Caco-2 (cell line): ENCODE measurements at regions not wholly inside any gene's neighbourhood (a gene's known extent, or its start where the extent isn't known, plus 50 kb on each side); places are given as distances from the start of the nearest gene placed in this dataset.

ENCODE experiments used
- BruUV-seq: library from RNA; stranded (reverse); fragments of 400-500 nt; replicated peaks from 2 replicates; lab custom pipeline; 2021; lab: Mats Ljungman, UMichigan
- CTCF ChIA-PET: fragments of 300-600 bp; sonication (Branson Sonifier 250); formaldehyde crosslinking; loops from one replicate; lab custom pipeline; 2022; ENCODE audit warnings: antibody characterized with exemption; lab: Charles Lee
- POLR2A ChIA-PET: fragments of 300-600 bp; sonication (Branson Sonifier 250); formaldehyde crosslinking; loops from one replicate; lab custom pipeline; 2022; ENCODE audit warnings: antibody characterized with exemption; lab: Charles Lee
- DNase-seq, 2 experiments: peaks; one replicate each; pipeline versions ENCODE4 v3.0.0 to v3.0.0-alpha.2; 2020 to 2022
- H3K27me3 ChIP-seq: replicated peaks from 2 replicates; pipeline ENCODE4 v1.6.0; 2011; ENCODE audit warnings: low read length; ENCODE audit not compliant: control insufficient read depth, insufficient read depth
- H3K36me3 ChIP-seq: 2 replicates; pipeline ENCODE4 v1.5.1; 2011; ENCODE audit warnings: low read length; ENCODE audit not compliant: control insufficient read depth, insufficient read depth
- H3K4me1 ChIP-seq: fragments of 250-450 bp; sonication (Bioruptor Pico); 2 replicates; pipeline ENCODE4 v1.5.1; 2020; ENCODE audit warnings: mild to moderate bottlenecking
- H3K4me3 ChIP-seq: 2 replicates; pipeline ENCODE4 v1.5.1; 2011; ENCODE audit warnings: low read depth, mild to moderate bottlenecking, control low read depth, low read length
- H3K9me3 ChIP-seq: fragments of 250-450 bp; sonication (Bioruptor Pico); 2 replicates; pipeline ENCODE4 v1.5.1; 2020; ENCODE audit warnings: mild to moderate bottlenecking, moderate library complexity
- H3K27ac Mint-ChIP-seq: one replicate; pipeline ENCODE4 v1.8.0; 2022; ENCODE audit warnings: mixed read lengths; ENCODE audit not compliant: unreplicated experiment
- H3K27me3 Mint-ChIP-seq: one replicate; pipeline ENCODE4 v1.8.0; 2022; ENCODE audit warnings: mixed read lengths; ENCODE audit not compliant: insufficient read depth, unreplicated experiment
- H3K36me3 Mint-ChIP-seq: one replicate; pipeline ENCODE4 v1.8.0; 2022; ENCODE audit warnings: mild to moderate bottlenecking, mixed read lengths; ENCODE audit not compliant: insufficient read depth, unreplicated experiment
- H3K4me1 Mint-ChIP-seq: one replicate; pipeline ENCODE4 v1.8.0; 2022; ENCODE audit warnings: low read depth, mixed read lengths; ENCODE audit not compliant: unreplicated experiment
- H3K4me3 Mint-ChIP-seq: one replicate; pipeline ENCODE4 v1.8.0; 2022; ENCODE audit warnings: mild to moderate bottlenecking, moderate library complexity, mixed read lengths; ENCODE audit not compliant: unreplicated experiment
- H3K9me3 Mint-ChIP-seq: one replicate; pipeline ENCODE4 v1.8.0; 2022; ENCODE audit warnings: mixed read lengths; ENCODE audit not compliant: unreplicated experiment
- CTCF ChIP-seq, 2 experiments: fragments of 200-600 bp in 1 of 2; IDR thresholded peaks; 1 replicate in 1 of 2; 2 replicates in 1 of 2; pipeline versions ENCODE4 v1.5.1 to v1.8.0; 2011 to 2022; ENCODE audit warnings: antibody characterized with exemption in 1 of 2, control low read depth in 1 of 2, inconsistent platforms in 1 of 2, low read depth in 1 of 2, low read length in 1 of 2, mild to moderate bottlenecking in 1 of 2, moderate library complexity in 1 of 2; ENCODE audit not compliant: insufficient read depth in 1 of 2, severe bottlenecking in 1 of 2, unreplicated experiment in 1 of 2
- intact Hi-C: fragments of 100-400 bp; cut with micrococcal nuclease; formaldehyde crosslinking; loops from one replicate; pipeline ENCODE4 v1.10.0; 2022; ENCODE audit not compliant: unreplicated experiment

GRCh38 chr1:239897458-239897857 lies 194.2 kb upstream of the FMN2 start:
- H3K4me3 Mint-ChIP-seq, result no peak overlapping the region

DNA sequence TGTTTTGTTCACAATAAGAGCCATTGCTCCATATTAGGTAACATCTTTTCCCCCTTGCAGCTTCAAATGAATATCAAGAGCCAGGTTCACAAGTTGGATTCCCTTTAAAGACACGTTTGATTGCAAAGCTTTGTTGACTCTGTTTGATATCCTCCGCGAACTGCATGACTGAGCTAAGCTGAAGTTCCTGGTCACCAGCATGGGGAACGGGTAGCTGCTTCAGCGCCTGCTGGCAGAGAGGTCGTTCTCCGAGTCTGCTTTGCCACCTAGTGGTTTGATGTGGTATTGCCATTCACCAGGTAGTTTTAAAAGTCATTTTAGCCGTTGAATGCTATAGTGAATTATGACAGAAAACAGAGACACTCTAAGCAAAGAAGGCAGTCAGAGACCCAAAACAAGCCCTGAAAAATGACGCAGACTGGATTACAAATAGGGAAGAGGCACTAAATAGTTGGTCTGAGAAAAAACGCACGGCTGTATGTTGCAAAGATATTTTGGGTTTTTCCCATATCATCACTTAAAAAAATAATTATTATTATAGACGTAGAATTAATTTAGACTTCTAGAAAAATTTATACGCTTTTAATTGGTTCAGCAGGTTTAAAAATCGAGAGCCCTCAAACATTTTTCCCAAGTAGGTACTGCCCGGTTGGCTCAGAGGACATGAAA lies 193.5 kb upstream of the FMN2 start:
- peak; percentile 75 to 78 for DNase-seq
- Mint-ChIP-seq H3K27me3 (peaks cover 2% of the 10 kb centered on the region), H3K36me3 (no peaks in the 10 kb centered on the region), H3K27ac (no peak overlapping the region), H3K9me3 (no peaks in the 10 kb centered on the region), H3K4me1 (no peaks in the 10 kb centered on the region), H3K4me3 (no peak overlapping the region)
- H3K27me3 ChIP-seq, result no peaks in the 10 kb centered on the region
- CTCF ChIA-PET, result interaction anchor here (0.7 to 1.4 kb wide), 6 partner anchors 82 to 783 kb away, joined by 3 to 5 read pairs (median 4); no protein-coding TSS in a partner anchor
- intact Hi-C loops, result loop anchor here (1.0 to 10.0 kb wide), 6 partner anchors 81 to 663 kb away; no protein-coding TSS in a partner anchor
- POLR2A ChIA-PET, result no interaction called here
- H3K4me1 ChIP-seq, result no peaks in the 10 kb centered on the region
- no peaks in the 10 kb centered on the region for H3K9me3 ChIP-seq
- TF ChIP-seq CTCF (IDR thresholded peaks at IDR 0.05; ENCODE audit: insufficient read depth in 1 of 2, low read depth in 1 of 2, low read length in 1 of 2, severe bottlenecking in 1 of 2, unreplicated experiment in 1 of 2), result peak; percentile 86 to 92
- BruUV-seq, result no TSS peak
- H3K4me3 ChIP-seq, result no peak overlapping the region
- H3K36me3 ChIP-seq, result no peaks in the 10 kb centered on the region

More at GRCh38 chr1:239897458-239897857, 194.2 kb upstream of the FMN2 start:
- ChIA-PET CTCF (interaction anchor here (0.7 to 1.4 kb wide), 5 partner anchors 81 to 782 kb away, joined by 3 to 5 read pairs (median 4); no protein-coding TSS in a partner anchor), POLR2A (no interaction called here)
- H3K36me3 ChIP-seq, result no peaks in the 10 kb centered on the region
- H3K27ac Mint-ChIP-seq, result no peak overlapping the region
- no peaks in the 10 kb centered on the region for H3K27me3 ChIP-seq
- no peaks in the 10 kb centered on the region for H3K9me3 ChIP-seq
- no peaks in the 10 kb centered on the region for H3K36me3 Mint-ChIP-seq
- no peaks in the 10 kb centered on the region for H3K4me1 Mint-ChIP-seq
- intact Hi-C loops, result loop anchor here (10.0 kb wide), 3 partner anchors 183 to 663 kb away; no protein-coding TSS in a partner anchor
- no peaks in the 10 kb centered on the region for H3K9me3 Mint-ChIP-seq
- TF ChIP-seq CTCF (IDR thresholded peaks at IDR 0.05; ENCODE audit: insufficient read depth in 1 of 2, low read depth in 1 of 2, low read length in 1 of 2, severe bottlenecking in 1 of 2, unreplicated experiment in 1 of 2), result no peak
- H3K4me1 ChIP-seq, result no peaks in the 10 kb centered on the region
- H3K4me3 ChIP-seq, result no peak overlapping the region
- no peak for DNase-seq
- peaks cover 2% of the 10 kb centered on the region for H3K27me3 Mint-ChIP-seq
- no TSS peak for BruUV-seq

DNA sequence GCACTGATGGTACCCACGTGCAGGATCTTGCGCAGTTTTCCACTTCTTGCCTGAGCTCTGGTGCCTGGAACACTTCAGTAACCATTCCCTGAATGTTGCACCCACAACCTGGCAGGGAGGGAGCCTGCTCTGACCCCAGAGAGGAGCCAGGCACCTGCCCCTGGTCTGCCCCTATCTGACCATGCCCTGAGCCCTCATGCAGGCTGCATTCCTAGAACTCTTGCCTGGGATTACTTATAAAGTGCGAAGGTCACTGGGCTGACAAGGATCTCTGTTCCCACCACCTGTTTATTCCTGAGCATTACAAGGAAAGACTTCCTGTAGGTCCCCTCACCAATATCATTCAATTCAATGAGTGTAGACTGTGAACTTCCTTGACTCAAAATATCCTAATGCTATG lies 191.9 kb upstream of the FMN2 start:
- peak; percentile 22 to 37 for DNase-seq
- H3K9me3 ChIP-seq, result no peaks in the 10 kb centered on the region
- H3K36me3 Mint-ChIP-seq, result no peaks in the 10 kb centered on the region
- intact Hi-C loops, result loop anchor here (2.0 to 10.0 kb wide), 4 partner anchors 83 to 665 kb away; no protein-coding TSS in a partner anchor
- no TSS peak for BruUV-seq
- H3K36me3 ChIP-seq, result no peaks in the 10 kb centered on the region
- no peak overlapping the region for H3K27ac Mint-ChIP-seq
- ChIA-PET POLR2A (no interaction called here), CTCF (no interaction called here)
- H3K4me1 Mint-ChIP-seq, result no peaks in the 10 kb centered on the region
- no peak for TF ChIP-seq CTCF (IDR thresholded peaks at IDR 0.05; ENCODE audit: insufficient read depth in 1 of 2, low read depth in 1 of 2, low read length in 1 of 2, severe bottlenecking in 1 of 2, unreplicated experiment in 1 of 2)
- no peaks in the 10 kb centered on the region for H3K4me1 ChIP-seq
- H3K4me3 Mint-ChIP-seq, result no peak overlapping the region
- H3K9me3 Mint-ChIP-seq, result no peaks in the 10 kb centered on the region
- H3K27me3 Mint-ChIP-seq, result no peaks in the 10 kb centered on the region
- H3K4me3 ChIP-seq, result no peak overlapping the region
- H3K27me3 ChIP-seq, result no peaks in the 10 kb centered on the region
